ENCODE measurements at regions not wholly inside any gene's neighbourhood (a gene's known extent, or its start where the extent isn't known, plus 50 kb on each side); places are given as distances from the start of the nearest gene placed in this dataset.

DNA sequence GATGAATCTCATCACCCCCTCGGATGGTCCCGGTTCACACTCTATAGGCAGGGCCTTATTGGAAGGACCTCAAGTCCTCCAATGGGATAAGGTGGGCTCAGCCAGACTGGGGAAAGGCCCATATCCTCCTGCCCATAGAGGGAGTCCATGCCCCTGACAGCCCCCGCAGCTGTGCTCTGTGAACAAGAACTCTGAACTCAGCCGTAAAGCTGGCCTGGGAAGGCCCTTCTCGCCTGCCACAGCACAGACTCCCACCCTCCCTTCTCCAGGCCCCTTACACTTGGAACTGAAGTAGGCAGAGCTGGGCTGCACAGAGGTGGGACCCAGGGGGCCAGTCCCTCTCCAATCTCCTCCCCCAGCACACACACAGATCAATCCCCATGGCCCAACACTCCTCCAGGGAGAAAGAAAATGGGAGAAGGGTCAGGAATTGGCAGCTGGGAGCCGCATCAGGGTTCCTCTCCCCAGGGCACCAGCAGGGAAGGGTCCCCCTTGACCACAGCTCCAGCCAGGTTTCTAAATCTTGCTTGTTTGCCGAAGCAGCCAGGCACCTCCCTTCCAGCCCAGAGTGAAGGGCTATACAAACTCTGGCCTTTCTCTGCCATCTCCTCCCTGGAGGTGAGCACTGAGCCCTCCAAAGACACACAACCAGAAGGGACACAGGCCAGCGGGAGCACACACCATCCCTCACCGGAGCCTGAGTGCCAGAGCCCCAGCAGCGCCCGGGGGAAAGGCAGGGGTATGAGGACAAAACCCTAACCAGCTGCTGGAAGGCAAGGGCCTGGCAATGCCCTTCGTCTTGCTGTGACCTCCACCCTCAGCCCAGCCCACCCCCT lies 454.1 kb downstream of the SOX9 start:
- no peak overlapping the region for H3K4me3 ChIP-seq (ENCODE audit: low read depth, low read length, poor library complexity, severe bottlenecking)
- intact Hi-C loops (cut with micrococcal nuclease; ENCODE audit: unreplicated experiment) = no loop called here
- no TSS peak for BruUV-seq (replicated peaks)
- H3K9me3 ChIP-seq (ENCODE audit: low read depth, low read length, poor library complexity, severe bottlenecking) = no peaks in the 10 kb centered on the region
- no peaks in the 10 kb centered on the region for H3K36me3 ChIP-seq (ENCODE audit: insufficient read depth, low read length, poor library complexity, severe bottlenecking)
- DNase-seq (ENCODE audit: low spot score) = no peak
- TF ChIP-seq, protein P1, sequence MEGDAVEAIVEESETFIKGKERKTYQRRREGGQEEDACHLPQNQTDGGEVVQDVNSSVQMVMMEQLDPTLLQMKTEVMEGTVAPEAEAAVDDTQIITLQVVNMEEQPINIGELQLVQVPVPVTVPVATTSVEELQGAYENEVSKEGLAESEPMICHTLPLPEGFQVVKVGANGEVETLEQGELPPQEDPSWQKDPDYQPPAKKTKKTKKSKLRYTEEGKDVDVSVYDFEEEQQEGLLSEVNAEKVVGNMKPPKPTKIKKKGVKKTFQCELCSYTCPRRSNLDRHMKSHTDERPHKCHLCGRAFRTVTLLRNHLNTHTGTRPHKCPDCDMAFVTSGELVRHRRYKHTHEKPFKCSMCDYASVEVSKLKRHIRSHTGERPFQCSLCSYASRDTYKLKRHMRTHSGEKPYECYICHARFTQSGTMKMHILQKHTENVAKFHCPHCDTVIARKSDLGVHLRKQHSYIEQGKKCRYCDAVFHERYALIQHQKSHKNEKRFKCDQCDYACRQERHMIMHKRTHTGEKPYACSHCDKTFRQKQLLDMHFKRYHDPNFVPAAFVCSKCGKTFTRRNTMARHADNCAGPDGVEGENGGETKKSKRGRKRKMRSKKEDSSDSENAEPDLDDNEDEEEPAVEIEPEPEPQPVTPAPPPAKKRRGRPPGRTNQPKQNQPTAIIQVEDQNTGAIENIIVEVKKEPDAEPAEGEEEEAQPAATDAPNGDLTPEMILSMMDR (conservative IDR thresholded peaks at IDR 0.05; ENCODE audit: low read depth, low read length) = no peak
- TF ChIP-seq EZH2 (IDR thresholded peaks at IDR 0.05; ENCODE audit: borderline replicate concordance, low read depth, low read length, poor library complexity, severe bottlenecking) = no peak
- no peak overlapping the region for H3K27ac ChIP-seq (ENCODE audit: low read depth, low read length, poor library complexity, severe bottlenecking)
- POLR2A ChIA-PET (ENCODE audit: low non-redundant PET) = no interaction called here
- CTCF ChIA-PET = no interaction called here
- H3K27me3 ChIP-seq (replicated peaks; ENCODE audit: insufficient read depth, low read depth, low read length, poor library complexity) = no peaks in the 10 kb centered on the region
- H3K4me1 ChIP-seq (ENCODE audit: insufficient read depth, low read length, poor library complexity, severe bottlenecking) = no peaks in the 10 kb centered on the region

DNA sequence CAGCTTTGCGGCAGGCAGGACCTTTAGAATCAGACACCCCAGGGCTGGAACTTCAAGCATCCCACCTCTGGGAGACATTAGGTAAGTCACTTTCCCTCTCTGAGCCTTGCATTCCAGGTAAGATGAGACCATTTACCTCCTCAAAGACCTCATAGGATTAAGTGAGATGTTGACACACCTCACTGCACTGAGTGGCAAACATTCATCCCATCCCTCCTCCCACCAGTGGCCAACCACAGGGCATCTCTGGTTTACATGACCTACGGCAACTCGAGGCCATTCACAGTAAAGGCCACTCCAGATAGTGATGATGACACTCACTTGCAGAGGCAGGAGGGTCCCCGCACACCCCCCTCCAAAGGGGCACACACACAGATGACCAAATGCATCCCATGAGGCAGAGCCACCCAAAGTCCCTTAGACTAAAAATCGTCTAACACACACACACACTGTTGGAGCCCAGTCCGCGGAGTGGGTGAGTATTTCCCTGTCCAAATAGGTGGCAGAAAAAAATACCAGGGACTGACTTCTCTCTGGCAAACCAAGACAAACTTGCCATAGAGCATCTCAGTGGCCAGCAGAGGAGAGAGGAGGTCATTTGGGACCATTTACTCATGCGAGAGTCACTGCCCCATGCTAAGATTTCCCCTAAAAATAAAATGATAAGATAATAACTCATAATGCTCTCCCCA lies 454.9 kb downstream of the SOX9 start:
- TF ChIP-seq, protein P1 (conservative IDR thresholded peaks at IDR 0.05; ENCODE audit: low read depth, low read length) = no peak
- TF ChIP-seq EZH2 (IDR thresholded peaks at IDR 0.05; ENCODE audit: borderline replicate concordance, low read depth, low read length, poor library complexity, severe bottlenecking) = no peak
- H3K36me3 ChIP-seq (ENCODE audit: insufficient read depth, low read length, poor library complexity, severe bottlenecking) = no peaks in the 10 kb centered on the region
- intact Hi-C loops (cut with micrococcal nuclease; ENCODE audit: unreplicated experiment) = no loop called here
- ChIA-PET POLR2A (ENCODE audit: low non-redundant PET) (no interaction called here), CTCF (no interaction called here)
- no peaks in the 10 kb centered on the region for H3K27me3 ChIP-seq (replicated peaks; ENCODE audit: insufficient read depth, low read depth, low read length, poor library complexity)
- no peak overlapping the region for H3K4me3 ChIP-seq (ENCODE audit: low read depth, low read length, poor library complexity, severe bottlenecking)
- DNase-seq (ENCODE audit: low spot score) = no peak
- no peaks in the 10 kb centered on the region for H3K4me1 ChIP-seq (ENCODE audit: insufficient read depth, low read length, poor library complexity, severe bottlenecking)
- H3K9me3 ChIP-seq (ENCODE audit: low read depth, low read length, poor library complexity, severe bottlenecking) = no peaks in the 10 kb centered on the region
- H3K27ac ChIP-seq (ENCODE audit: low read depth, low read length, poor library complexity, severe bottlenecking) = no peak overlapping the region
- BruUV-seq (replicated peaks) = no TSS peak

DNA sequence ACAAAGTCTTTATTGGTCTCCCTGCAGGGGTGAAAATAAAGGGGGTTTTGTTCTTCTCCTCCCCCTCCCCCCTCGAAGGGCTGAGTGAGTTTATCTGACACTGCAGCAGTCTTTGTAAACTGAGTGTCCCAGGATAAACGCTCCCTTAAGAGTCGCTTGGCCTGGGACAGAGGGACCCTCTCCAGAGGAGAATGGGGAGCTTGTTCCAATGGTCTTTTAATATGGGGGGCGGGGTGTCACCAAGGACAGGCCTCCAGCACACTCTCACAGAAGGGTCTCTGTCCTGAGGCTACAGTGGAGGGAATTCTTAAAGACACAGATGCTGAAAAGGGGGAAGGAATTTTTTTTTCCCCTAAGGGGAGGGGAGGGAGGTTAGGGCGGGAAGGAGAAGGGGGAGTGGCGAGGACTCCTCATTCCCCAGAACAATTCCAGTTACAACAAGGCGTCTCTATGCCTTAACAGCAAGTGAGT lies 455.5 kb downstream of the SOX9 start:
- intact Hi-C loops (cut with micrococcal nuclease; ENCODE audit: unreplicated experiment) = no loop called here
- no TSS peak for BruUV-seq (replicated peaks)
- ChIA-PET POLR2A (ENCODE audit: low non-redundant PET) (no interaction called here), CTCF (no interaction called here)
- H3K9me3 ChIP-seq (ENCODE audit: low read depth, low read length, poor library complexity, severe bottlenecking) = no peaks in the 10 kb centered on the region
- TF ChIP-seq, protein P1 (conservative IDR thresholded peaks at IDR 0.05; ENCODE audit: low read depth, low read length) = no peak
- no peak for TF ChIP-seq EZH2 (IDR thresholded peaks at IDR 0.05; ENCODE audit: borderline replicate concordance, low read depth, low read length, poor library complexity, severe bottlenecking)
- H3K27ac ChIP-seq (ENCODE audit: low read depth, low read length, poor library complexity, severe bottlenecking) = no peak overlapping the region
- no peaks in the 10 kb centered on the region for H3K36me3 ChIP-seq (ENCODE audit: insufficient read depth, low read length, poor library complexity, severe bottlenecking)
- DNase-seq (ENCODE audit: low spot score) = no peak
- H3K27me3 ChIP-seq (replicated peaks; ENCODE audit: insufficient read depth, low read depth, low read length, poor library complexity) = no peaks in the 10 kb centered on the region
- no peaks in the 10 kb centered on the region for H3K4me1 ChIP-seq (ENCODE audit: insufficient read depth, low read length, poor library complexity, severe bottlenecking)
- H3K4me3 ChIP-seq (ENCODE audit: low read depth, low read length, poor library complexity, severe bottlenecking) = no peak overlapping the region

Measured in A673 (cell line).